Spleen (tissue), 7 donors: ENCODE measurements at regions not wholly inside any gene's neighbourhood (a gene's known extent, or its start where the extent isn't known, plus 50 kb on each side); places are given as distances from the start of the nearest gene placed in this dataset.

Source experiments
- CTCF ChIP-seq, 11 experiments: fragments of 200-600 bp in 7 of 11; fragments of 450-650 bp in 4 of 11; sonication (generic) in 4 of 11; IDR thresholded peaks in 8 of 11; conservative IDR thresholded peaks in 3 of 11; 1 replicate in 7 of 11; 2 replicates in 4 of 11; pipeline versions ENCODE4 v1.4.0 to v1.8.0; 2016 to 2021; ENCODE audit warnings: antibody characterized with exemption in 11 of 11, inconsistent platforms in 4 of 11, mild to moderate bottlenecking in 1 of 11
- POLR2A ChIP-seq, 3 donors: fragments of 450-650 bp; IDR thresholded peaks; one replicate each; pipeline ENCODE4 v1.5.1; 2017; ENCODE audit warnings: antibody characterized with exemption in 3 of 3, mild to moderate bottlenecking in 1 of 3
- POLR2AphosphoS5 ChIP-seq, 3 donors: sonication (generic); formaldehyde crosslinking; IDR thresholded peaks; one replicate each; pipeline ENCODE4 v1.5.1; 2017; ENCODE audit warnings: antibody characterized with exemption in 3 of 3
- donor health status: DM: no; HTN: no; CAD: no; lungs with moderate emphysema.
- donor health status: DM: no; HTN: no; CAD: no.
- donor health status: DM: no; HTN: no; CAD: no.

DNA sequence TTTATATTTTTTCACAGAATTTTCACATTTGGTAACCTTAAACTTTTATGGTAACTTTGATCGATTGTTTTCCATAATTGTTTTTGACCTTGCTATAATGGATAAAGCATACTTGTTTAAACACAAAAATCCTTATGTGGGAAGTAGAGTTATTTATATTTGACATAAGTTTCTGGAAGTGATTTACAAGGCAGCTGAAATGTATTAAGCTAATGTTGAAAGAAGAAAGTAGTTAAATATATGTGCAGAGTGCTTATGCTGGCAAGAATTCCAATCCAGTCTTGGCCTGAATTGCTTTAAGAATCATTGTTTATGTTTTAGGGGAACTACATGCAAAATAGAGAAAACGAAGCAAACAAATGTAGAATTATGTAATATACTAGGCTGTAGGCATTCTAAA lies 763.6 kb downstream of the TAF11L14 start:
- no peak for TF ChIP-seq POLR2AphosphoS5 (IDR thresholded peaks at IDR 0.05)
- TF ChIP-seq CTCF (IDR thresholded peaks at IDR 0.05 in 8 of 11, conservative IDR thresholded peaks at IDR 0.05 in 3 of 11) = no peak
- no peak for TF ChIP-seq POLR2A (IDR thresholded peaks at IDR 0.05)
